Activated CD8-positive, alpha-beta memory T cell treated with anti-CD3 and anti-CD28 coated beads for 36 hours (primary cell): ENCODE measurements at regions not wholly inside any gene's neighbourhood (a gene's known extent, or its start where the extent isn't known, plus 50 kb on each side); places are given as distances from the start of the nearest gene placed in this dataset.
"Not testable (repeated sequence)": the region's sequence is repeated elsewhere in the genome, so short reads cannot be mapped to it uniquely, and the experiment has no call there.

Experiments
- CTCF ChIA-PET: fragments of 350-600 bp; sonication (Branson Sonifier 250); formaldehyde crosslinking; loops from one replicate; lab custom pipeline; 2021; ENCODE audit warnings: antibody characterized with exemption; lab: Charles Lee
- POLR2A ChIA-PET: fragments of 350-600 bp; sonication (Branson Sonifier 250); formaldehyde crosslinking; loops from one replicate; lab custom pipeline; 2021; ENCODE audit warnings: antibody characterized with exemption; lab: Charles Lee

DNA sequence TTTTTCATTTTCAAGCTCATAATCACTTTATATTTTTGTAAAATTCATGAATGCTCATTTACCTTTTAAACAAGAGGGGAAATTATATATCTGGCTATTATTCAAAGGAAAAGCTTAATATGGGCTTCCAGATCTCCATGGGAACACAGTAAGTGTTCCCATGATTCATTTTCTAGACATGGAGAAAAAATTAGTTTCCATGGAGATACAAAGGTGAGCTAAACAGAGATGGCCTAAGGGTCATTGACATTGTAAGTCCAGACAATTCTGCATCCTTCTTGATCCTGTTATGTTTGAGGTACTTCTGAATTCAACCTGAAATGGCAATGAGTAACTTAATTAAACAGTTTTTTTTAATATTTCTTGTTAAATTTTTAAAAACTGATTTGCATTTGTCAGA, 341.4 kb upstream of the PRR16 start:
- ChIA-PET CTCF (no interaction called here), POLR2A (no interaction called here)

DNA sequence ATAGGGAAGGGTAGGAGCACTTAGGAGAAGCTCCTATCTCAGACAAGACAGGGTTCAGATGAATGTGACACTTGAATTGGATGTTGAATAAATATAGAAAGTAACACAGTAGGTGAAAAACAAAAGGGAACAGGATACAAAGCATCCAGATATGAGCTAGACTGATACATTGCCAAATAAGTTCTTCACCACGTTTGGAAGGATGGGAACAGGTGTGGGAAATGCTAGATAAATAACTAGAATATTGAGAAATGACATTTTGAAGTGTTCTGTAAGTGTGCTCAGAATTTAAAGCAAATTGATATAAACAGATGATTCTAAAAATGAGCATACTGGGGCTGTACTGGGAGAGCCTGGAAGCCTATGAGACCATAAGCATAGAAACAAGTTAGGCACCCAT, 340.1 kb upstream of the PRR16 start:
- POLR2A ChIA-PET: no interaction called here
- CTCF ChIA-PET: no interaction called here

DNA sequence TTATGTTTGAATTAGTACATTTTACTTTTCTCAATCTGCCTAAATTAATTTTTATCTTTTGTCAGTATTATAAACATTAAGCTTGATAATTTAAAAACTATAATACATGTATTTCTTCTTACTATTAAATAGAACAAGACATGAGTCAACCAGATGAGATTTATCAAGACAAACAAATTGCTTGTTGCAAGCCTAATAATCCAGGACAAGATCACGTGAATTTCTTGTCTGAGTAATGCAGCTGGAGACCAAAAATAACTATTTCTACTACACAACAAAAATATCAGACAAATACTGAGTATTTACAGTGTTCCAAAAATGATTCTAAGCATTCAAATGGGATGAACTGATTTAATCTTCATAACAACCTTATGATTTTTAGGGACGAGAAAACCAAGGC, 339.1 kb upstream of the PRR16 start:
- CTCF ChIA-PET: no interaction called here
- POLR2A ChIA-PET: no interaction called here

DNA sequence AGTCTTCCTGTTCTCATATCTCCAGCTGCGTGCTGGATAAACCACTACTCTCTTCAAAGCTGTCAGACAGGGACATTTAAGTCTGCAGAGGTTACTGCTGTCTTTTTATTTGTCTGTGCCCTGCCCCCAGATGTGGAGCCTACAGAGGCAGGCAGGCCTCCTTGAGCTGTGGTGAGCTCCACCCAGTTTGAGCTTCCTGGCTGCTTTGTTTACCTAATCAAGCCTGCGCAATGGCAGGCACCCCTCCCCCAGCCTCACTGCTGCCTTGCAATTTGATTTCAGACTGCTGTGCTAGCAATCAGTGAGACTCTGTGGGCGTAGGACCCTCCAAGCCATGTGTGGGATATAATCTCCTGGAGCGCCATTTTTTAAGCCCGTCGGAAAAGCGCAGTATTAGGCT, 331.8 kb upstream of the PRR16 start:
- POLR2A ChIA-PET: not testable (repeated sequence)

DNA sequence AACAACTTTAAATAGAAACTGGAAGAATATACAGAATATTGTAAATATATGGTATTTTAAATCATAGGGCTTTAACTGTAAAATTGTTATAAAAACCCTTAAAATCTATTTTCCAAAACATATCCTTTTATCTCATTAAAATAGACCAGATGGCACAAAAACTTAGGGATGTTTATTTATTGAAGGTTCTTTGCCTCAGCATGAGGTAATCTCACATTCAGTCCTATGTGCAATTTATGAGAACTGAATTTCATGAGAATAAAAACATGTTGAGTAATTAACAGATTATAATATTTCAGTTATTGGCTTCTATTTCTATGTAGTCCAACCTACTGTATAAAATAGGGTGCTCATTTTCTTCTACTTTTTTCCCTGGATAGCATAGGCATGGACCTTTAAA, 329.2 kb upstream of the PRR16 start:
- ChIA-PET POLR2A (no interaction called here), CTCF (no interaction called here)

More for the DNA sequence above, 331.8 kb upstream of the PRR16 start:
- CTCF ChIA-PET: not testable (repeated sequence)

DNA sequence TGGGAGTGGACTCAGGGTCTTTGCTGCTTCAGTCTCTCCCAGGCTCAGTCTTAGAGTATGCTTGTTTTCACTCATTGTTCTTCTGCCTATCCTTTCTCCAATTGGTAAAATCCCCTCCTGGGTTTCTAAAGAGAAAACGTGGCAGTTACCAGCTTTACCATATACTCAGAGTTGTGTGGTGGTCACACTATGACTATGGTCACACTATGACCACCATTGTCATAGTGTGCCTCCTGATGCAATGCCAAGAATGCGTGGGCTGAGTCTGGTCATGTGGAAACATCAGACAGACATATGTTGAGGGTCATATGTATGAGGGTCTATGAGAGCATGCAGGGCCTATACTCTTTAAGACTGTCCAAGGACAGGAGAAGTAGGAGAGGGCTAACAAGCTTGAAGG, 326.5 kb upstream of the PRR16 start:
- ChIA-PET CTCF (no interaction called here), POLR2A (no interaction called here)

DNA sequence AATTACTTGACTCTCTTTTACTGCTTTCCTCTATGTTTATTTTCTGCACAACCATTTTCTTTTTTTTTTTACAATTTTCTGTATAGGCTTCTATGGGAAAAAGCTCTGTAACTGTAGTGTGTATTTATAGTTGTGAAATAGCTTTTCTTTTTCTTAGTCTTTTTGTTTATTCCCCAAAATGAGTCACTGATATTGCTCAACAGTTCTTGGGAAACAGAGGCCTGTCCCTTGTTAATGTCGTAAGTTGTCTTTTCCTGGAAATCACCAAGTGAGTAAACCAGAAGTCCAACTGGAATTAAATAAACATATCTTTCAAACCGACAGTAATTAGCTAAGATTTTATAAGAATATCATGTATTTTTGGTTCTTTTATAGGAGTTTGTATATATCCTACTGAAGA, 325.1 kb upstream of the PRR16 start:
- ChIA-PET POLR2A (no interaction called here), CTCF (no interaction called here)

DNA sequence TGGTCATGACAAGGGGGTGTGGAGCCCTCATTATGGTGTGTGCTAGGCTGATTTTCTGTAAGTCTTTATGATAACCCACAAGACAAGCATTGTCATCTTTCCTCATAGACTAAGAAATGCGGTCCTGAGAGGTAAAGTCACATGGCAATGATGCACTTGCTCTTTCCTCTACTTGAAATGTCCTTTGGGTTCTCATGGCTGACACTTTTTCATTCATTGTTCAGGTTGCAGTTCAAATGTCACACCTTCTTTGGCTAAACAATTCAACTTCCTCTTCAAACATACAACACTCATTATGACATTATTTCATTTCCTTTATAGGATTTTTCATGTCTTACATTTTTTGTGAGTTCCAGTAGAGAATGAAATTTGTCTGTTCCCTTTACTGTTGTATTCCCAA, 323.6 kb upstream of the PRR16 start:
- POLR2A ChIA-PET: no interaction called here
- CTCF ChIA-PET: no interaction called here

DNA sequence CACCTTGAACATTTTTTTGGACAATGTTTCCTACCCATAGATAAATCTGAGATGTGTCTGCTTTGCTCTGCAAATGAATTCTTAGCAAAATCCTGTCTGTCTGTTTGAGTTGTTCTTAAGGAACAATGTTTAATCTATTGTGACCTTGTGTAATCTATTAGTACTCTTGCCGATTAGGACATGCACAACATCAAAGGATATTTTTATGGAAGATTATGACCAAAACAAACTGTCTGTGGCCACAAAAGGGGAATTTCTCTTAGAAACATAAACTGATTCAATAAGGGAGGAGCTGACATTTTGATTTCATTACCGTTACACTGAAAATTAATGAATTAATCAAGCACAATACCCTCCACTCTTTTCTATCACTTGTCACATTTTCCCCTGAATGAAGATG, 323.0 kb upstream of the PRR16 start:
- ChIA-PET CTCF (no interaction called here), POLR2A (no interaction called here)

DNA sequence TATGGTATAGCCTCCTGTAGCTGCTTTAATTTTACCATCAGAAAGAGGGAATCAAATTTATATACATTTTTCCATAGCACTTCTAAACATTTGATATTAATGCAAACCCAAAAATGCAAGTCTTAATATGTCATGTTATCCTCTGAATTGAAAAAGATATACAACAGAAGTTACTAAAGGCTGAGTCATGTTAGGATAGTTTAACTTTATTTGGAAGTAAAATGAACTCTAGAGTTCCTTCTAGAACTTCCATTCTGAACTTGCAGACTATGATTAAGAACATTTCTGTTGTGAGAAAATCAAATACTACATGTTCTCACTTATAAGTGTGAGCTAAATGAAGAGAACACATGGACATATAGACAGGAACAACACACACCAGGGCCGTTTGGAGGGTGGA, 317.3 kb upstream of the PRR16 start:
- ChIA-PET POLR2A (no interaction called here), CTCF (no interaction called here)

DNA sequence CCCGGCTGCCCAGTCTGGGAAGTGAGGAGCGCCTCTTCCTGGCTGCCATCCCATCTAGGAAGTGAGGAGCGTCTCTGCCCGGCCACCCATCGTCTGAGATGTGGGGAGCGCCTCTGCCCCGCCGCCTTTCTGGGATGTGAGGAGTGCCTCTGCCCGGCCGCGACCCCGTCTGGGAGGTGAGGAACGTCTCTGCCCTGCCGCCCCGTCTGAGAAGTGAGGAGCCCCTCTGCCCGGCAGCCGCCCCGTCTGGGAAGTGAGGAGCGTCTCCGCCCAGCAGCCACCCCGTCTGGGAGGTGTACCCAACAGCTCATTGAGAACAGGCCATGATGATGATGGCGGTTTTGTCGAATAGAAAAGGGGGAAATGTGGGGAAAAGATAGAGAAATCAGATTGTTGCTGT, 316.2 kb upstream of the PRR16 start:
- CTCF ChIA-PET, POLR2A ChIA-PET: not testable (repeated sequence)

DNA sequence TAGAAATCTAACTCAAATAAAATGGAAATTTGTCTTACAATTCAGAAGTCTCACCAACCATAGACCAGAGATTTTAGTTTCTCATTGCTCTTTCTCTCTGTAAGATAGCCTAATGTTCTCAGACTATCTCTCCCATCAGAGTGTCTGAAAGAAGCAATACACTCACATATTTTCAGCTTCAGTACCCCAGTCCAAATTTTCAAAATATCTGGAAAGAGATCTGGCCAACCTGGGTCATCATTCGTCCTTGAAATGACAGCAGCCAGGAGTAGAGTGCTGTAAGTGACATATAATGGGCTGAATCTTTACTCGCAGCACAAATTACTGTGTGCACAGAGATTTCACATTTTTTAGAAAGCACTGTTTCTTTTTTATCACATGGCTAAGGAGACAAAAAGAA, 313.3 kb upstream of the PRR16 start:
- ChIA-PET POLR2A (no interaction called here), CTCF (no interaction called here)

DNA sequence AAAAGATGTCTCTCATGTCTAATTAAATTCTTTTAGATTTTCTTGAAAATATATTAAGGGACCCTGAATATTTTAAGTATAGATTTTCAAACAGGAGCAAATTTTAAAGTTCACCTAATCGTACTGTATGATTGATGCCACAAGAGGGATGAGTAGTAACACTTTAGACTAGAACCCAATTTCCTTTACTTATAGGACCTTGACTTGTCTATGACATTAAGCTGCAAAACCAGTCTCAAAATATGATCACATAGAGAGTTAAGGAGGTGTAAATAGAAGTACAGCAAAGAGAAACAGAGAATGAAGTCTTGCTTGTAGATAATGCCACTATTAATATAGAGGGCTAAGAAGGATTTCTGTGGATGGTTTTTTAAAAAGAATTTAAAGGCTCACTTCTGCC, 312.9 kb upstream of the PRR16 start:
- CTCF ChIA-PET: no interaction called here
- POLR2A ChIA-PET: no interaction called here

DNA sequence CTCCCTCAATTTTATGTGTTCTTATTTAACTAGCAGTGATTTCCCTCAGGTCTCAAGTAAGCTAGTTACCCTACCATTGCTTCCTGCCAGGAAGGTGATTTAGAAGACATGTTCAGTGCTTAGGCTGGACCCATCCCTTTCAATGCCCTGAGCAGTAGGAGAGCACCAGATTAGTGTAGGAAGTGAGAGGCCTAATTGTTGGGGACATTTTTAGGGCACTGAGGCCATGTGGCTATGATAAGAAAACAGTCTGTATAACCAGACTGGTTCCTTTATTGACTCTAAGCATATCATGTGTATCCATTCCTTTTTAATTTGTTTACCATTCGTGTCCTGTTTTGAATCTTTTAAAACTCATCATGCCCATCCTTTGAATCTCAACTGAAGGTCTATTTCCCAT, 312.3 kb upstream of the PRR16 start:
- POLR2A ChIA-PET: no interaction called here

DNA sequence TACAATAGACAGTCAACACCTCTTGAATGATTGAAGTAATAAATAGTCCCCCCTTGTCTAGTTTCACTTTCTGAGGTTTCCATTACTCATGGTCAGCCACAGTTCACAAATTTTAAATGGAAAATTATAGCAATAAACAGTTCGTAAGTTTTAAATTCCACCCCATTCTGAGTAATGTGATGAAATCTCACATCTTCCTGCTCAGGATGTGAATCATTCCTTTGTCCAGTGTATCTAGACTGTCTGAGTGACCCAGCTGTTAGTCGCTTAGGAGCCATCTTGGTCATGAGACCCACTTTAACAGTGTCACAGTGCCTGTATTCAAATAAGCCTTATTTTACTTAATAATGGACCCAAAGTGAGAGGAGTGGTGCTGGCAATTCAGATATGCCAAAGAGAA, 311.6 kb upstream of the PRR16 start:
- ChIA-PET POLR2A (no interaction called here), CTCF (no interaction called here)

More for the DNA sequence above, 312.3 kb upstream of the PRR16 start:
- CTCF ChIA-PET: no interaction called here

DNA sequence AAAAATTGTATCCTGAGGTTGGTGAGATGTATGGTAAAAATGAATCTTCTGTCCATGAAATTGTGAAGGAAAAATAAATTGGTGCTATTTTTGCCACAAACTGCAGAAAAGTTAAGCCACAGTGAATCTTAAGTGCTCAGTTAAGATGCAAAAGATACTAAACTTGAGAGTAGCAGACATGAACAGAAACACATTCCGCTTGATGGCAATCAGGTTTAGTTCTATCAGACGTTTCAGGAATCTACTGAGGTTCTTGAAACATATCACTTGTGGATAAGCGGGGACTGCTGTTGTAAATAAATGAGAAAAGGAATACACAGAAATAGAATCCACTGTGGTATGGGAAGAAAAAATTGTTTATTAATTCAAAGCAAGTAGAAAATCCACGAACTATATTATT, 311.2 kb upstream of the PRR16 start:
- ChIA-PET POLR2A (no interaction called here), CTCF (no interaction called here)

DNA sequence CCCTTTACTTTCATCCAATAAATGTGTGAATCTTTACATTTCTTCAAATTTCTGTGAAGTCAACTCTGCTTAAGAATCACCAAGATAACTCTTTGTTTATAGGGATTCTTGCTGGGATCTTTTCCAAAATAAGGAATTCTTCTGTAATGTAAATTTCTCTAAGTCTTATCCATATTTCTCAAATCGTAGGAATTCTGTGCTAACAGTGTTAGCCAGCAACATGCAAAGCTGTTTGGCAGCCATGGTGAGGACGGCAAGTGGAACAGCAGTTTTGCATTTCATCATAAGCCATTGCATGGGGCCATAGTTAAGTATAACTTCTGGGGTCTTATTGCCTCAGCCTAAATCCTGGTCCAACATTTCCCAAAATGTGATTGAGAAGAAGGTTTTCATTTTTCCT, 310.5 kb upstream of the PRR16 start:
- ChIA-PET POLR2A (no interaction called here), CTCF (no interaction called here)

DNA sequence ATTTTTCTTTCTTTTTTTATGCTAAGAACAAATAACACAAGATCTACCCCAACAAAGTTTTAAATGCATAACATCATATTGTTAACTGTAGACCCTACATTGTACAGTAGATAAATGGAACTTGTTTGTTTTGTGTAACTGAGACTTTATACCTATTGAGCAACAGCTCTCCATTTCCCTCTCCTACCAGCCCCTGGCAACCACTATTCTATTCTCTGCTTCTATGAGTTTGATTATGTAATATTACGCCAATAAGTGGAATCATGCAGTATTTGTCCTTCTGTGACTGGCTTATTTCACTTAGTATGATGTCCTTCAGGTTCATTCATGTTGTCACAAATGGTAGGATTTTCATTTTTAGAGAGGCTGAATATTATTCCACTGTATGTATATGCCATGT, 308.2 kb upstream of the PRR16 start:
- ChIA-PET CTCF (no interaction called here), POLR2A (no interaction called here)

DNA sequence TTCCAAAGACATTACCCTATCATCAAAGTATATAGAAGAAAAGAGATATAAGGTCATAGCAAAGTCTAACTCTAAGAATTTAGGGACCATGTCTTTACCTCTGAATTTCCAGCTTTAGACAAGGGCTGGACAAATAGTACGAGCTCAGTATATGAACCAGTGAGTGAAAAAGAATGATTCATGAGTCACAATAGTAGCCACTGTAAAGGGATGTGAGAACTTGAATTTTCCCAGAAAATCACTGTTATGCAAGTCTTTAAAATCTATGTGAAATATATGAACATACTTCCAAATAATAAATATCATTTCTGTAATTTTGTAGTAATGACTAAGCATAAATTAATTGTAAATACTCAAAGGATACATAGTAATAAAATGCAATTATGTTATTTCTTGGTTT, 305.9 kb upstream of the PRR16 start:
- POLR2A ChIA-PET: no interaction called here
- CTCF ChIA-PET: no interaction called here

DNA sequence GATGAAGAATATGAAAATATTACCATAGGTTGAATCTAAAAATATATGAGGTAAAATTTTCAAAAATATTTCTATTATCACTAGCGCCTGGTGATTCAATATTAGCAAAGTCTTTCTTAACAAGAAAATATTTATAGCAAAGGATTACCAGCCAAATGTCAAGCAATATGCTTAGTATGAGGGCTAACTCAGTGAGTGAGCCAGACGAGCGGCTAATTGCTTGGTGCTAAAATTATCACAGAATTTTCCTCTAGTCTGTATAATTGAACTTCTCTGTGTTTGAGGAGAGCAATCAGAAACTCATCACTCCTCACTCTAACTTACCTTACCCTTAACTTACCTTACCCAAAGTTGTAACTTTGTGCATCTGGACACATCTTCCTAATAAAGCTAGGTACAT, 304.9 kb upstream of the PRR16 start:
- CTCF ChIA-PET: no interaction called here
- POLR2A ChIA-PET: no interaction called here

DNA sequence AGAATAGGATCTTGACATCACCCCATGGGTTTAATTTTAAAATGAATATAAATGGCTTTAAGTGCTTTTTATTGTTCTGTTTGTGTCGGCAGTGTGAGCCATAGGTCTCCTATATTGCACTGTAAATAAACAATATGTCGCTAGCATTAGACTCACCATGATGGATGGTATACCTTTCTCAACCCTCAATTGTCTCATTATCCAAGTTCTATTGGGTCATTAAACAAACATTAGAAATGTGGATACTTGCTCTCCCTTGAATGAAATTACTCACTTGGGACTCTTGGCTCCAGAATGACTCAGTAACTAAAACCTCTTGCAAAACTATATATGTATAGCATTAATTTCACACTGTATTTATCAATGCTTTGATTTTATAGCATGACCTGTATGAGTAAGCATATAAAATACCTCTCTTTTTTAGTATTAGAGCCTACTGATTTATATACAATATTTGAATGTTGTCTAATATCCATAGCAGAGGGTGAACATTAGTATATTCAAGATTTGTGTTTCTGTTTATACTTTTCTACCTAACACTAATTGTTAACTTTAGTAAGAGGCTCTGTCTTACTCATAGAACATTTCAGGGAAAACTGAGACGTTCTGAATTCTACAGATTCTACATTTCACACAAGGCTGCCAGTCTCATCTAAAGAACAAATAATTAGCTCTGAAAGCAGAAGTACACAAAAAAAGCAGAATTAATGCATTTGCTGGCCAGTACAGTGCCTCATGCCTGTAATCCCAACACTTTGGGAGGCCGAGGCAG, 303.8 kb upstream of the PRR16 start:
- ChIA-PET CTCF (no interaction called here), POLR2A (no interaction called here)

DNA sequence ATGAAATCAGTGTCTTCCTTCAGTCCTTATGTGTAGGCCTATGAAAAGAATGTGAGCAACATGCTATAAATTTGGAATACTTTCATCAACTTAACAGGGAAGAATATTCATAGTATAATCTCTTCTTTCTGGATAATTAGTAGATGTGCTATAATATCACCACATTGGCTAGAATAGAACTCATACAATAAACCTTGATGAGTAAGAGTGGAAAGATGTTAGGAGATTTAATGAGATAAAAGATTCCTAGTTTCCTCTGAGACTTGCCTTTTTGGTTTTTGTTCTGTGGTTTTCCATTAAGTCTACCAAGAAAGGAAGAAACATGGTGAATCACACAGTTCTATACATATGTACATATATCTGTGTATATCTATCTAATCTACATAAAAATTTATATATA, 301.8 kb upstream of the PRR16 start:
- ChIA-PET CTCF (no interaction called here), POLR2A (no interaction called here)
